Fibroblast of lung (primary cell): ENCODE measurements at regions not wholly inside any gene's neighbourhood (a gene's known extent, or its start where the extent isn't known, plus 50 kb on each side); places are given as distances from the start of the nearest gene placed in this dataset.

Experiments used
- DNase-seq, 2 donors: peaks; one replicate each; pipeline versions ENCODE4 v3.0.0 to v3.0.0-alpha.2; 2010; ENCODE audit warnings: low read depth in 2 of 2
- H2AFZ ChIP-seq: 2 replicates; pipeline ENCODE4 v1.5.1; 2012; ENCODE audit warnings: low read length, control low read depth, inconsistent platforms
- H3K27ac ChIP-seq: 2 replicates; pipeline ENCODE4 v1.5.1; 2011; ENCODE audit warnings: low read length, control low read depth; ENCODE audit not compliant: insufficient read depth
- H3K27me3 ChIP-seq: 2 replicates; pipeline ENCODE4 v1.5.1; 2011; ENCODE audit warnings: mild to moderate bottlenecking, low read length; ENCODE audit not compliant: control insufficient read depth, insufficient read depth
- H3K36me3 ChIP-seq: 2 replicates; pipeline ENCODE4 v1.5.1; 2011; ENCODE audit warnings: low read length; ENCODE audit not compliant: control insufficient read depth, insufficient read depth
- H3K4me1 ChIP-seq: 2 replicates; pipeline ENCODE4 v1.5.1; 2011; ENCODE audit warnings: low read length; ENCODE audit not compliant: control insufficient read depth, insufficient read depth; ENCODE audit errors: extremely low read depth
- H3K4me2 ChIP-seq: 2 replicates; pipeline ENCODE4 v1.5.1; 2011; ENCODE audit warnings: low read length, control low read depth; ENCODE audit not compliant: insufficient read depth; ENCODE audit errors: extremely low read depth
- H3K4me3 ChIP-seq, 4 experiments: fragments of 200-600 bp in 1 of 4; sonication (generic) in 1 of 4; replicated peaks in 1 of 4; 2 replicates each; pipeline ENCODE4 v1.5.1; 2011 to 2016; ENCODE audit warnings: low read length in 4 of 4, low read depth in 3 of 4, mild to moderate bottlenecking in 3 of 4, control low read depth in 2 of 4, inconsistent platforms in 1 of 4, mixed read lengths in 1 of 4; ENCODE audit not compliant: insufficient read depth in 1 of 4; ENCODE audit errors: control extremely low read depth in 1 of 4
- H3K79me2 ChIP-seq: 2 replicates; pipeline ENCODE4 v1.5.1; 2012; ENCODE audit warnings: mild to moderate bottlenecking, low read length, inconsistent platforms; ENCODE audit not compliant: control insufficient read depth, insufficient read depth
- H3K9ac ChIP-seq: 2 replicates; pipeline ENCODE4 v1.5.1; 2011; ENCODE audit warnings: mild to moderate bottlenecking, low read length, control low read depth; ENCODE audit not compliant: insufficient read depth
- H3K9me3 ChIP-seq: 2 replicates; pipeline ENCODE4 v1.5.1; 2012; ENCODE audit warnings: low read depth, low read length; ENCODE audit not compliant: control insufficient read depth, insufficient read depth
- H4K20me1 ChIP-seq: 2 replicates; pipeline ENCODE4 v1.5.1; 2011; ENCODE audit warnings: low read length; ENCODE audit not compliant: control insufficient read depth, insufficient read depth; ENCODE audit errors: extremely low read depth
- CTCF ChIP-seq, 2 donors: IDR thresholded peaks in 1 of 2; conservative IDR thresholded peaks in 1 of 2; 1 replicate in 1 of 2; 2 replicates in 1 of 2; pipeline ENCODE4 v1.5.1; 2011 to 2012; ENCODE audit warnings: low read length in 2 of 2, control low read depth in 1 of 2, inconsistent platforms in 1 of 2, low read depth in 1 of 2, mild to moderate bottlenecking in 1 of 2
- EZH2 ChIP-seq: IDR thresholded peaks from 2 replicates; pipeline ENCODE4 v1.5.1; 2012; ENCODE audit warnings: low read length, control low read depth, mild to moderate bottlenecking; ENCODE audit errors: missing control alignments

GRCh38 chr18:24786027-24786426 lies 325.6 kb downstream of the HRH4 start:
- no peaks in the 10 kb centered on the region for H4K20me1 ChIP-seq
- H3K27me3 ChIP-seq = no peaks in the 10 kb centered on the region
- H3K4me1 ChIP-seq = no peaks in the 10 kb centered on the region
- no peaks in the 10 kb centered on the region for H3K36me3 ChIP-seq
- no peak for DNase-seq
- H3K27ac ChIP-seq = no peak overlapping the region
- no peaks in the 10 kb centered on the region for H3K9me3 ChIP-seq
- no peak overlapping the region for H2AFZ ChIP-seq
- H3K9ac ChIP-seq = no peak overlapping the region
- no peak overlapping the region for H3K4me3 ChIP-seq
- H3K79me2 ChIP-seq = no peaks in the 10 kb centered on the region
- no peak overlapping the region for H3K4me2 ChIP-seq
- TF ChIP-seq CTCF (conservative IDR thresholded peaks at IDR 0.05 in 1 of 2, IDR thresholded peaks at IDR 0.05 in 1 of 2; ENCODE audit: low read depth in 1 of 2, low read length in 2 of 2) (no peak), EZH2 (no peak)

GRCh38 chr18:24790347-24790746 lies 329.9 kb downstream of the HRH4 start:
- H2AFZ ChIP-seq = no peak overlapping the region
- H3K36me3 ChIP-seq = no peaks in the 10 kb centered on the region
- no peak overlapping the region for H3K4me2 ChIP-seq
- no peaks in the 10 kb centered on the region for H3K4me1 ChIP-seq
- no peak overlapping the region for H3K27ac ChIP-seq
- H3K4me3 ChIP-seq = no peak overlapping the region
- no peak overlapping the region for H3K9ac ChIP-seq
- TF ChIP-seq CTCF (conservative IDR thresholded peaks at IDR 0.05 in 1 of 2, IDR thresholded peaks at IDR 0.05 in 1 of 2; ENCODE audit: low read depth in 1 of 2, low read length in 2 of 2) (no peak), EZH2 (no peak)
- no peaks in the 10 kb centered on the region for H3K79me2 ChIP-seq
- H4K20me1 ChIP-seq = no peaks in the 10 kb centered on the region
- no peaks in the 10 kb centered on the region for H3K9me3 ChIP-seq
- DNase-seq = no peak
- no peaks in the 10 kb centered on the region for H3K27me3 ChIP-seq

GRCh38 chr18:24791751-24792545 lies 331.5 kb downstream of the HRH4 start:
- H3K4me3 ChIP-seq = no peak overlapping the region
- no peak overlapping the region for H2AFZ ChIP-seq
- H3K79me2 ChIP-seq = no peaks in the 10 kb centered on the region

More at GRCh38 chr18:24791751-24792545, 331.5 kb downstream of the HRH4 start:
- H3K27ac ChIP-seq = no peak overlapping the region
- H3K4me2 ChIP-seq = no peak overlapping the region
- no peaks in the 10 kb centered on the region for H3K36me3 ChIP-seq
- TF ChIP-seq EZH2 (no peak), CTCF (conservative IDR thresholded peaks at IDR 0.05 in 1 of 2, IDR thresholded peaks at IDR 0.05 in 1 of 2; ENCODE audit: low read depth in 1 of 2, low read length in 2 of 2) (no peak)
- H3K27me3 ChIP-seq = no peaks in the 10 kb centered on the region
- no peaks in the 10 kb centered on the region for H4K20me1 ChIP-seq
- no peaks in the 10 kb centered on the region for H3K4me1 ChIP-seq
- H3K9ac ChIP-seq = no peak overlapping the region
- H3K9me3 ChIP-seq = no peaks in the 10 kb centered on the region
- no peak for DNase-seq
